Caki2 (cell line): ENCODE measurements at regions not wholly inside any gene's neighbourhood (a gene's known extent, or its start where the extent isn't known, plus 50 kb on each side); places are given as distances from the start of the nearest gene placed in this dataset.
"Not testable (repeated sequence)": the region's sequence is repeated elsewhere in the genome, so short reads cannot be mapped to it uniquely, and the experiment has no call there.

Source experiments
- DNase-seq: peaks from one replicate; pipeline ENCODE4 v3.0.0-alpha.2; 2015; ENCODE audit warnings: low read depth
- in situ Hi-C: cut with HindIII; loops from 2 replicates; pipeline ENCODE4 v1.10.0; 2016; ENCODE audit warnings: low sequenced_read_pairs, low pct_unique_long_range_greater_than_20kb, mixed read lengths

- in situ Hi-C loops, DNase-seq: not testable (repeated sequence)
These were observed 1240.3 kb downstream of the TMEM121 start for GRCh38 chr14:106766551-106767277.

GRCh38 chr14:106768230-106768629 is 1241.8 kb downstream of the TMEM121 start:
- in situ Hi-C loops, DNase-seq: not testable (repeated sequence)

- DNase-seq, in situ Hi-C loops: not testable (repeated sequence)
These were observed 1242.8 kb downstream of the TMEM121 start for GRCh38 chr14:106768972-106769700.

GRCh38 chr14:106770158-106770672 is 1243.8 kb downstream of the TMEM121 start:
- in situ Hi-C loops, DNase-seq: not testable (repeated sequence)

GRCh38 chr14:106774889-106775480 is 1248.6 kb downstream of the TMEM121 start:
- in situ Hi-C loops, DNase-seq: not testable (repeated sequence)

GRCh38 chr14:106776395-106776983 is 1250.1 kb downstream of the TMEM121 start:
- in situ Hi-C loops = no loop called here

GRCh38 chr14:106778986-106779385 is 1252.6 kb downstream of the TMEM121 start:
- in situ Hi-C loops = no loop called here
- no peak for DNase-seq

More at GRCh38 chr14:106776395-106776983, 1250.1 kb downstream of the TMEM121 start:
- no peak for DNase-seq

GRCh38 chr14:106786697-106787096 is 1260.3 kb downstream of the TMEM121 start:
- no peak for DNase-seq
- in situ Hi-C loops = no loop called here

GRCh38 chr14:106787626-106788025 is 1261.2 kb downstream of the TMEM121 start:
- no peak for DNase-seq
- in situ Hi-C loops = no loop called here

GRCh38 chr14:106788534-106788933 is 1262.2 kb downstream of the TMEM121 start:
- DNase-seq = no peak
- in situ Hi-C loops = no loop called here

- no peak for DNase-seq
- in situ Hi-C loops = no loop called here
These were observed 1262.9 kb downstream of the TMEM121 start for GRCh38 chr14:106789318-106789717.

- in situ Hi-C loops = no loop called here
- peak; percentile 15 for DNase-seq
These were observed 1264.0 kb downstream of the TMEM121 start for GRCh38 chr14:106790189-106791036.

- DNase-seq = no peak
- in situ Hi-C loops = no loop called here
These were observed 1266.2 kb downstream of the TMEM121 start for GRCh38 chr14:106792543-106792942.

GRCh38 chr14:106798166-106798565 is 1271.8 kb downstream of the TMEM121 start:
- in situ Hi-C loops, DNase-seq: not testable (repeated sequence)

GRCh38 chr14:106802413-106803364 is 1276.3 kb downstream of the TMEM121 start:
- in situ Hi-C loops = no loop called here
- DNase-seq = no peak

GRCh38 chr14:106803379-106803778 is 1277.0 kb downstream of the TMEM121 start:
- DNase-seq = no peak
- in situ Hi-C loops = no loop called here

- no peak for DNase-seq
- in situ Hi-C loops = no loop called here
These were observed 1281.1 kb downstream of the TMEM121 start for GRCh38 chr14:106807493-106807892.
